ENCODE measurements at regions not wholly inside any gene's neighbourhood (a gene's known extent, or its start where the extent isn't known, plus 50 kb on each side); places are given as distances from the start of the nearest gene placed in this dataset.

DNA sequence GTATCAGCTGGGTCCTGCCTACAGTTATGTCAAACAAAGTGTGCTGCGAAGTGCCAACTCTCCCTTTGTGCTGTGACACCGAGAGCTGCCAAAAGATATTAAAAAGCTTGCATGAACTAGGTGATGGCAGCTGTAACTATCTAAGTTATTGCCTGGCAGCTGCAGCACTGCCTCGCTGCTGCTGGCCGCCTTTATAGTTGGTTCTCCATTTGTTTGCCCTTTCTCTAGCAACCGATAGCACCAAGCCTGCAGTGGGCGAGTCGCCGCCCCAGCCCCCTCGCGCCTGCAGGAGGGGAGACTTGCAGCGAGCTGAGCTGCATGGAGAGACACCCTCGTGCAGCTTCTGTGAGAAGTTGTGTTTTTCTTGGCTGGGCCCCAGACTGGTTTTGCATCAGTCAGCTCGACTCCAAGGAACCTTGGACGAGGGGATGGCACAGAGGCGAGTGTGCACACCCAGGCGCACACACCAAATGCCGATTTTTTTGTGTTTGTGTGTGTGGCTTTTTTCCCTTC is 330.6 kb downstream of the RPS6KC1 start:
- Histone ChIP-seq H3K4me3 (ENCODE audit: control extremely low read depth in 1 of 5, extremely low read depth in 1 of 5, insufficient read depth in 1 of 5, low read depth in 2 of 5, low read length in 4 of 5) (no peak overlapping the region), H3K79me2 (ENCODE audit: control insufficient read depth, insufficient read depth, low read length) (no peaks in the 10 kb centered on the region), H3K9ac (ENCODE audit: low read length) (no peak overlapping the region), H4K20me1 (ENCODE audit: control insufficient read depth, insufficient read depth, low read length, poor library complexity, severe bottlenecking) (no peaks in the 10 kb centered on the region), H3K4me2 (replicated peaks; ENCODE audit: low read depth, low read length, poor library complexity, severe bottlenecking) (no peak overlapping the region), H3K27ac (ENCODE audit: low read length in 2 of 2) (no peak overlapping the region), H3K4me1 (ENCODE audit: control insufficient read depth in 2 of 2, insufficient read depth in 2 of 2, low read length in 2 of 2) (no peaks in the 10 kb centered on the region), H3K36me3 (replicated peaks in 1 of 2; ENCODE audit: control extremely low read depth in 1 of 2, control insufficient read depth in 1 of 2, extremely low read depth in 1 of 2, insufficient read depth in 2 of 2, low read length in 1 of 2) (no peaks in the 10 kb centered on the region), H3K27me3 (replicated peaks in 1 of 4; ENCODE audit: control extremely low read depth in 1 of 4, control insufficient read depth in 3 of 4, insufficient read depth in 4 of 4, low read length in 3 of 4) (no peaks in the 10 kb centered on the region), H2AFZ (ENCODE audit: insufficient read depth, low read depth, low read length, poor library complexity, severe bottlenecking) (no peak overlapping the region), H3K9me3 (ENCODE audit: control extremely low read depth in 1 of 3, control insufficient read depth in 2 of 3, insufficient read depth in 1 of 3, low read length in 2 of 3) (peaks cover 0 to 16% (median 3%) of the 10 kb centered on the region in 3 donors)
- no peak for ATAC-seq (ENCODE audit: low read depth)
- peaks cover 3% of the 10 kb centered on the region for H3K27me3 Mint-ChIP-seq
- intact Hi-C loops (cut with micrococcal nuclease) = no loop called here
- ChIA-PET POLR2A (interaction anchor here (0.7 kb wide), 1 partner anchor 25 kb away, joined by 5 read pairs; no protein-coding TSS in a partner anchor), CTCF (no interaction called here)
- WGBS (ENCODE audit: insufficient coverage) = 65% methylated on average over 17 of the region's 17 CpGs
- no peaks in the 10 kb centered on the region for H3K4me1 Mint-ChIP-seq
- TF ChIP-seq EZH2 (IDR thresholded peaks at IDR 0.05; ENCODE audit: borderline replicate concordance, insufficient read depth, low read depth, low read length, poor library complexity, severe bottlenecking) = no peak
- TF ChIP-seq, protein P1, sequence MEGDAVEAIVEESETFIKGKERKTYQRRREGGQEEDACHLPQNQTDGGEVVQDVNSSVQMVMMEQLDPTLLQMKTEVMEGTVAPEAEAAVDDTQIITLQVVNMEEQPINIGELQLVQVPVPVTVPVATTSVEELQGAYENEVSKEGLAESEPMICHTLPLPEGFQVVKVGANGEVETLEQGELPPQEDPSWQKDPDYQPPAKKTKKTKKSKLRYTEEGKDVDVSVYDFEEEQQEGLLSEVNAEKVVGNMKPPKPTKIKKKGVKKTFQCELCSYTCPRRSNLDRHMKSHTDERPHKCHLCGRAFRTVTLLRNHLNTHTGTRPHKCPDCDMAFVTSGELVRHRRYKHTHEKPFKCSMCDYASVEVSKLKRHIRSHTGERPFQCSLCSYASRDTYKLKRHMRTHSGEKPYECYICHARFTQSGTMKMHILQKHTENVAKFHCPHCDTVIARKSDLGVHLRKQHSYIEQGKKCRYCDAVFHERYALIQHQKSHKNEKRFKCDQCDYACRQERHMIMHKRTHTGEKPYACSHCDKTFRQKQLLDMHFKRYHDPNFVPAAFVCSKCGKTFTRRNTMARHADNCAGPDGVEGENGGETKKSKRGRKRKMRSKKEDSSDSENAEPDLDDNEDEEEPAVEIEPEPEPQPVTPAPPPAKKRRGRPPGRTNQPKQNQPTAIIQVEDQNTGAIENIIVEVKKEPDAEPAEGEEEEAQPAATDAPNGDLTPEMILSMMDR (IDR thresholded peaks at IDR 0.05) = no peak
- no peaks in the 10 kb centered on the region for H3K9me3 Mint-ChIP-seq (ENCODE audit: insufficient read depth)
- DNase-seq = no peak
- H3K27ac Mint-ChIP-seq = no peak overlapping the region
- no peak overlapping the region for H3K4me3 Mint-ChIP-seq

DNA sequence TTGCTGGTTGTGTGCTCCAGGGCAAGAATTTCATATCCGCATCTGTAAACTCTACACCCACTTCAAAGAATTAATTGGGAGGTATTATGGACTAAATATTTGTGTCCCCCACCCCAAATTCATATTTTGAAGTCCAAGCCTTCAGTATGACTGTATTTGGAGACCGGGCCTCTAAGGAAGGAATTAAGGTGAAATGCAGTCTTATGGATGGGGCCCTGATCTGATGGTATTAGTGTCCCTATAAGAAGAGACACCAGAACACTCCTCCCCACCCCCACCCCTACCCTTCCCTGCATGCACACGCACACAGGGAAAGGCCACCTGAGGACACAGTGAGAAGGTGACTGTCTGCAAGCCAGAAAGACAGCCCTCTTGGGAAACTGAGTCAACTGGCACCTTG is 332.4 kb downstream of the RPS6KC1 start:
- Mint-ChIP-seq H3K27ac (no peak overlapping the region), H3K9me3 (ENCODE audit: insufficient read depth) (no peaks in the 10 kb centered on the region), H3K4me1 (no peaks in the 10 kb centered on the region), H3K4me3 (no peak overlapping the region), H3K27me3 (peaks cover 3% of the 10 kb centered on the region)
- H3K9ac ChIP-seq (ENCODE audit: low read length) = no peak overlapping the region
- no peak for DNase-seq
- intact Hi-C loops (cut with micrococcal nuclease) = no loop called here
- ChIA-PET POLR2A (no interaction called here), CTCF (no interaction called here)
- no peaks in the 10 kb centered on the region for H3K36me3 ChIP-seq (replicated peaks in 1 of 2; ENCODE audit: control extremely low read depth in 1 of 2, control insufficient read depth in 1 of 2, extremely low read depth in 1 of 2, insufficient read depth in 2 of 2, low read length in 1 of 2)
- H3K79me2 ChIP-seq (ENCODE audit: control insufficient read depth, insufficient read depth, low read length) = no peaks in the 10 kb centered on the region
- no peaks in the 10 kb centered on the region for H3K27me3 ChIP-seq (replicated peaks in 1 of 4; ENCODE audit: control extremely low read depth in 1 of 4, control insufficient read depth in 3 of 4, insufficient read depth in 4 of 4, low read length in 3 of 4)
- H3K4me1 ChIP-seq (ENCODE audit: control insufficient read depth in 2 of 2, insufficient read depth in 2 of 2, low read length in 2 of 2) = no peaks in the 10 kb centered on the region
- WGBS (ENCODE audit: insufficient coverage) = no CpG with 5 or more reads among the region's 3 CpGs
- ATAC-seq (ENCODE audit: low read depth) = no peak
- no peak overlapping the region for H3K27ac ChIP-seq (ENCODE audit: low read length in 2 of 2)
- H3K4me2 ChIP-seq (replicated peaks; ENCODE audit: low read depth, low read length, poor library complexity, severe bottlenecking) = no peak overlapping the region
- peaks cover 0 to 16% (median 3%) of the 10 kb centered on the region in 3 donors for H3K9me3 ChIP-seq (ENCODE audit: control extremely low read depth in 1 of 3, control insufficient read depth in 2 of 3, insufficient read depth in 1 of 3, low read length in 2 of 3)
- no peak overlapping the region for H2AFZ ChIP-seq (ENCODE audit: insufficient read depth, low read depth, low read length, poor library complexity, severe bottlenecking)
- H3K4me3 ChIP-seq (ENCODE audit: control extremely low read depth in 1 of 5, extremely low read depth in 1 of 5, insufficient read depth in 1 of 5, low read depth in 2 of 5, low read length in 4 of 5) = no peak overlapping the region
- H4K20me1 ChIP-seq (ENCODE audit: control insufficient read depth, insufficient read depth, low read length, poor library complexity, severe bottlenecking) = no peaks in the 10 kb centered on the region
- no peak for TF ChIP-seq EZH2 (IDR thresholded peaks at IDR 0.05; ENCODE audit: borderline replicate concordance, insufficient read depth, low read depth, low read length, poor library complexity, severe bottlenecking)
- TF ChIP-seq, protein P1 (IDR thresholded peaks at IDR 0.05) = no peak

Data from B cell (primary cell).